GM08714 (cell line): ENCODE measurements at regions not wholly inside any gene's neighbourhood (a gene's known extent, or its start where the extent isn't known, plus 50 kb on each side); places are given as distances from the start of the nearest gene placed in this dataset.

ENCODE experiments used
- H3K4me3 ChIP-seq: fragments of 200-500 bp; sonication (Bioruptor generic); 2 replicates; pipeline ENCODE4 v1.5.1; 2014; ENCODE audit warnings: mild to moderate bottlenecking, low read length, inconsistent platforms
- ZNF274 ChIP-seq: IDR thresholded peaks from 2 replicates; pipeline ENCODE4 v1.6.1; 2012; ENCODE audit warnings: mild to moderate bottlenecking, low read depth, low read length

DNA sequence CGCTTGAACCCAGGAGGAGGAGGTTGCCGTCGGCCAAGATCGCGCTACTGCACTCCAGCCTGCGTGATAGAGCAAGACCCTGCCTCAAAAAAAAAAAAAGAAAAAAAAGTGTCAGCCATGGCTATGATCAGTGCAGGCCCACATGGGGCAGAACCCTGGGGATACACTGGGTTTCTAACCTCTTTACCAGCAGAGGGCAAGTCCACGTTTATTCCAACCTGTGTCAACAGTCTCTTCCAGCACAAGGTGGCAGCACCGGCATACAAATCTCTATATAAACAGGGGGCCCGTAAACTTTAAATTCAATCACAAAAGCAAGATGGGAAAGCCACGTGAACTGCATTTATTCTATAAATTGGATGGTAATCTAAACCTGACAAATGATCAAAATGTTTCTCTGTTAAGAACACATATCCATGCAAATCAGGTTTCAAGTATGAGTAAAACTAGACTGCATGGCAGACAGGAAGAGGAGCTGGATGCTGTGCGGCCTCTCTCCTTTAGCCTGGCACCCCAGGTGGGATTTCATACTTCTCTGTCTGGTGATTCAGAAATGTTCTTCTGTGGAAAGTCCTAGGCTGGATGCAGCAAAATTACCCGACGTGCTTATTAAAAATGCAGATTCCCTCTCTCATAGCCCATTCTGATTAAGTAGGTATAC, 60.0 kb upstream of the STEAP1B start:
- no peak overlapping the region for H3K4me3 ChIP-seq
- no peak for TF ChIP-seq ZNF274

DNA sequence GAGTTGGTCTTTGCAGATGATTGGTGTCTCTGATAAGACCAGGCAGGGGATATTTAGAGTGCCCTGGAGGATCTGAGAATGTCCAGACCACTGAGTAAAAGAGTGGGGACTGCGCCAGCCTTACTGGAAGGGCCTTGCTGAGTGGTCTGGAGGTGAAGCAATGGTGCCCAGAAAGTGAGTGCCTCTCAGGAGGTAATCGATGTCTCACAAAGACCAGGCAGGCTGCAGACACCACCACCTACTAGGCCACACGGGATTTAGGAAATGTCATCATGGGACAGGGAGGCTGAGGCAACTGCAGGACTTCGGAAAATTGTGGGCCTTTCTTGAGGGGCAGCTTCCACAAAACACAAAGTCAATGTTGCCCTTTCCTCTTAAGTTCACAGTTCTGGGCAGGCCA, 57.2 kb upstream of the STEAP1B start:
- no peak for TF ChIP-seq ZNF274

DNA sequence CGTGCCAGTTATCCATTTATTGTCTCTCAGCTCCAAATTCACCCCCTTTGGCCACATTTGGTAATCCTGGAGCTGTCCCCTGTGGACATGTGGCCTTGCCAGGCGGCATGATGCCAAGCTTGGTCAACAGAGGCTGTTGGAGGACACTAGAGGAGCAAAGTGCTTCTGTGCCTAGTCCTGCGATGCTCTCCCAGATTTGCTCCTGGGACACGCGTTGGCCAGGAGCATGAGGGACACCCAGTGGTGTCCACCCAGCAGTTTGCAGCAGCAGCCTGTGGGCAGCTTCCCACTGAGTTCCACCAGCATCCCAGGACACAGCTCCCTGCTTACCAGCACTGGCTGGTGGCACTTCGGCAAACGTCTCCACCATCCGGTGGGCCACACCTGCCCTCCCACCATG, 55.5 kb upstream of the STEAP1B start:
- TF ChIP-seq ZNF274, result no peak
- H3K4me3 ChIP-seq, result no peak overlapping the region

More for the DNA sequence above, 57.2 kb upstream of the STEAP1B start:
- H3K4me3 ChIP-seq, result no peak overlapping the region

DNA sequence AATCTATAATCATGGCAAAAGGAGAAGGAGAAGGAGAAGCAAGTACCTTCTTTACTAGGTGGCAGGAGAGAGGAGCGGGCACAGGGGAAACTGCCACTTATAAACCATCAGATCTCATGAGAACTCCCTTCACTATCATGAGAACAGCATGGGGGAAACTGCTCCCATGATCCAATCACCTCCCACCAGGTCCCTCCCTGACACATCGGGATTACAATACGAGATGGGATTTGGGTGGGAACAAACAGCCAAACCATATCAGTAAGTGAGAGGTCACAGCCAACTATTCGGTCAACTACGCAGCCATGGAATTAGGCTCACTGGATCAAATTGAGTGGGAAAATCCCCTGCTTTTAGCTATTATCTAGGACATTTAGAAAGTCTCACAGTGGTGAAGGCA, 54.2 kb upstream of the STEAP1B start:
- no peak overlapping the region for H3K4me3 ChIP-seq
- TF ChIP-seq ZNF274, result no peak

DNA sequence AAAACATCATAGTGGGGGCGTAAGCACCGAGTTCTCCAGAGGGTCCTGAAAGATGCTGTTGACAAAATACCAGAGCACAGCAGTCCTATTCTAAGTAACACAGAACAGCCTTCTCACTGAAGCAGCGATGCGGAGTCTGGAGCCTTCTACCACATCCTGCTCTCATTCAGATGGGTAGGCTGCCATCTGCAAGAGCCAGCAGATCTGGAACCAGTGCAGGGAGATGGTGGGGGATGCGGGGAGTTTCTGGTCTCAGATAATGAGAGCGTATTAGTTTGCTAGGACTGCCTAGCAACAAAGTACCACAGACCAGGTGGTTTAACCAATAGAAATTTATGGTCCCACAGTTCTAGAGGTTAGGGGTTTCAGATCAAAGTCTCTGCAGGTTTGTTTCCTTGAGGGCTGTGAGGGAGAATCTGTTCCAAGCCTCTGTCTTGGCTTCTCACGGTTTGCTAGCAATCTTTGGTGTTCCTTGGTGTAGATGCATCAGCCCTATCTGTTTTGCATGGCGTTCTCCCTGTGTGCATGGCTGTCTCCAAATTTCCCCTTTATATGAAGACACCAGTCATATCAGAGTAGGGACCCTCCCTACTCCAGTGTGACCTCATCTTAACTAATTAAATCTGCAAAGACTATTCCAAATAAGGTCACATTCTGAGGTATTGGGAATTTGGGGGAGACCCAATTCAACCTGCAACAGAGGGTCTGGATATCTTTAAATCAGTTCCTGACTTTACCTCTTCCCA, 52.0 kb upstream of the STEAP1B start:
- no peak overlapping the region for H3K4me3 ChIP-seq
- TF ChIP-seq ZNF274, result no peak

DNA sequence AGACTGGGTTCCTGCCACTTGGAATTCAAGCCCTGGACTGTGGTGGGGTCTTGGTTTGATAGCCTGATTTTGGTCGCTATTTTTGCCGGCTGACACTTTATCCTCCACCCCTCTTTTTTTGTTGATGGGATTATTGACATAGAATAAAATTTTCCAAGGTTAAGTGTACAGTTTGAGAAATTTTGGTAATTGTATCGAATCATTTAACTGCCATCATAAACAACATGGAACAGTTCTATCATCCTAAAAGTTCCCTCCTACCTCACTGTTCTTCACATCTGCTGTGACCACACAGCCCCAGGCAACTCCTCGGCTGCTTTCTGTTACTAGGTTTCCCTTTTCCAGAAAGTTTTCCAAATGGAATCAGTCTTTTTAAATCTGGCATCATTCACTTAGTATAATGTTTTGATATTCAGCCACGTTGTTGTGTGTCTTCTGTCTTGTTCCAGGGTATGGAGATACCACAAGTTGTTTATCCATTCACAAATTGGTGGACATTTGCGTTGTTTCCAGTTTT, 50.6 kb upstream of the STEAP1B start:
- TF ChIP-seq ZNF274, result no peak
- no peak overlapping the region for H3K4me3 ChIP-seq

DNA sequence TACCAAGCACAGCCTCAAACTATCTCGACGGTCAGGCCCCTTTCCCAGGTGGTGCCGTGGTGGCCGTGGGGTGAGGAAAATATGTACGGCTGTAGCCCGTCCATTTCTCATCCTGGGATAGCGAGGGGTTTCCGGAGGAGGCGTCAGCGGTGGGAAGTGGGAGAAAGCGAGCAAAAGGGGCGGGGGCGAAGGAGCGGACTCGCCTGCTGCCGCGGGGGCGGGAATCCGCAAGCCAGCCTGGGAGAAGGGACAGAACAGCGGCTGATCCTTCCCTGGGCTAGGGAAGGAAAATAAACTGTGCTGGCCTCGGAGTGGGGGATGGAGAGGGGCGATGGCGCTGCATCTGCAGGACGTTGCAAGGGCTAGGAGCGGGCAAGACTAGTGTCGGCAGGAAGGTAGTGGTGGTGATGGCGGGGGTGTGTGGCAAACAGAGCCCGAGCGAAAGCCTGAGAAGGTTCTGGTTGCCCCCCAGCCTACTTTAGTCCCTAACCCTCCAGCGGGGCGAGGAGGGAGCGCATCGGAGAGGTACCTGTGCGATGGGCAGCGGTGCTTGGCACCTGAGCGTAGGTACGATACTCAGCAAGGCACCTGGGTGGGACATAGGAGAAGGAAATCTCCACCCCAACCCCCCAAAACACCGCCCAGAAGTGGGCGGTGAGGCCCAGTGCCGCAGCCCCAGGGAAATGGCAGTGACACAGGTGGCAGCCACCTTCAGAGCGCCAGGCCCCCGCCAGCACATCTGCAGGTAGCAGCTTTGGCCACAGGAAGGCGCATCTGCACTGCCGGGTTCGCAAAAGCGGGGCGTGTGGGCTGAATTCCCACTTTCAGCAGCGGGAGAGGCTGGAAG, 49.9 kb upstream of the STEAP1B start:
- H3K4me3 ChIP-seq, result no peak overlapping the region
- TF ChIP-seq ZNF274, result no peak
